H9 (cell line): ENCODE measurements at regions not wholly inside any gene's neighbourhood (a gene's known extent, or its start where the extent isn't known, plus 50 kb on each side); places are given as distances from the start of the nearest gene placed in this dataset.

Experiments used
- DNase-seq: peaks from one replicate; pipeline ENCODE4 v3.0.0-alpha.2; 2017
- H2AFZ ChIP-seq: one replicate; pipeline ENCODE4 v1.6.1; 2013; ENCODE audit warnings: mild to moderate bottlenecking, low read length, control low read depth, moderate library complexity
- H2AK5ac ChIP-seq: 2 replicates; pipeline ENCODE4 v1.6.1; 2013; ENCODE audit warnings: low read length, control low read depth, mixed read lengths; ENCODE audit not compliant: insufficient read length
- H2BK120ac ChIP-seq: one replicate; pipeline ENCODE4 v1.6.1; 2013; ENCODE audit warnings: low read depth, mild to moderate bottlenecking, low read length, control low read depth, inconsistent platforms; ENCODE audit not compliant: poor library complexity, severe bottlenecking
- H2BK12ac ChIP-seq: 2 replicates; pipeline ENCODE4 v1.6.1; 2013; ENCODE audit warnings: low read length, control low read depth, mixed read lengths, low read depth; ENCODE audit not compliant: insufficient read length
- H2BK15ac ChIP-seq: 2 replicates; pipeline ENCODE4 v1.6.1; 2013; ENCODE audit warnings: low read depth, low read length, control low read depth
- H2BK20ac ChIP-seq: one replicate; pipeline ENCODE4 v1.6.1; 2013; ENCODE audit warnings: low read depth, mild to moderate bottlenecking, low read length, control low read depth, inconsistent platforms; ENCODE audit not compliant: poor library complexity, severe bottlenecking
- H2BK5ac ChIP-seq: 2 replicates; pipeline ENCODE4 v1.6.1; 2013; ENCODE audit warnings: low read length, control low read depth, mixed read lengths; ENCODE audit not compliant: insufficient read length
- H3K14ac ChIP-seq: 2 replicates; pipeline ENCODE4 v1.6.1; 2013; ENCODE audit warnings: low read length, control low read depth; ENCODE audit not compliant: insufficient read depth
- H3K18ac ChIP-seq: 2 replicates; pipeline ENCODE4 v1.6.1; 2013; ENCODE audit warnings: low read depth, mild to moderate bottlenecking, mixed read lengths, low read length, control low read depth; ENCODE audit not compliant: insufficient read length
- H3K23ac ChIP-seq: 2 replicates; pipeline ENCODE4 v1.6.1; 2013; ENCODE audit warnings: low read length, control low read depth, mixed read lengths, low read depth; ENCODE audit not compliant: insufficient read length
- H3K23me2 ChIP-seq: 2 replicates; pipeline ENCODE4 v1.6.1; 2013; ENCODE audit warnings: low read depth, mild to moderate bottlenecking, mixed read lengths, low read length, control low read depth; ENCODE audit not compliant: insufficient read length, poor library complexity, severe bottlenecking
- H3K27ac ChIP-seq: 2 replicates; pipeline ENCODE4 v1.5.1; 2013; ENCODE audit warnings: low read length, control low read depth, mixed read lengths, low read depth; ENCODE audit not compliant: insufficient read length
- H3K27me3 ChIP-seq: 2 replicates; pipeline ENCODE4 v1.6.1; 2013; ENCODE audit warnings: low read length, control low read depth, inconsistent platforms; ENCODE audit not compliant: insufficient read depth
- H3K4ac ChIP-seq: 2 replicates; pipeline ENCODE4 v1.6.1; 2013; ENCODE audit warnings: low read depth, mild to moderate bottlenecking, control low read depth, inconsistent platforms, low read length, moderate library complexity
- H3K4me1 ChIP-seq: 2 replicates; pipeline ENCODE4 v1.6.1; 2013; ENCODE audit warnings: low read length, control low read depth, inconsistent platforms; ENCODE audit not compliant: insufficient read depth
- H3K4me2 ChIP-seq: 2 replicates; pipeline ENCODE4 v1.6.1; 2013; ENCODE audit warnings: low read length, control low read depth, mixed read lengths; ENCODE audit not compliant: insufficient read length, insufficient read depth
- H3K56ac ChIP-seq: 2 replicates; pipeline ENCODE4 v1.6.1; 2013; ENCODE audit warnings: low read depth, mild to moderate bottlenecking, mixed read lengths, low read length, control low read depth; ENCODE audit not compliant: insufficient read length
- H3K79me1 ChIP-seq: 2 replicates; pipeline ENCODE4 v1.6.1; 2013; ENCODE audit warnings: low read depth, mild to moderate bottlenecking, moderate library complexity, low read length, control low read depth, inconsistent platforms; ENCODE audit not compliant: insufficient read depth, poor library complexity, severe bottlenecking
- H3K79me2 ChIP-seq: 2 replicates; pipeline ENCODE4 v1.6.1; 2013; ENCODE audit warnings: low read length, control low read depth, inconsistent platforms; ENCODE audit not compliant: insufficient read depth
- H3K9ac ChIP-seq: 2 replicates; pipeline ENCODE4 v1.6.1; 2013; ENCODE audit warnings: low read length, control low read depth, mixed read lengths; ENCODE audit not compliant: insufficient read length; ENCODE audit errors: extremely low read depth
- H3K9me3 ChIP-seq: one replicate; pipeline ENCODE4 v1.6.1; 2013; ENCODE audit warnings: low read depth, low read length, inconsistent platforms; ENCODE audit not compliant: control insufficient read depth
- H3T11ph ChIP-seq: one replicate; pipeline ENCODE4 v1.6.1; 2013; ENCODE audit warnings: mild to moderate bottlenecking, low read length, control low read depth, inconsistent platforms
- H4K20me1 ChIP-seq: one replicate; pipeline ENCODE4 v1.6.1; 2013; ENCODE audit not compliant: control insufficient read depth, insufficient read length, insufficient read depth
- H4K5ac ChIP-seq: 2 replicates; pipeline ENCODE4 v1.6.1; 2013; ENCODE audit warnings: low read depth, mild to moderate bottlenecking, mixed read lengths, low read length, control low read depth; ENCODE audit not compliant: insufficient read length
- H4K8ac ChIP-seq: replicated peaks from 2 replicates; pipeline ENCODE4 v1.6.1; 2013; ENCODE audit warnings: low read length, control low read depth, mixed read lengths, low read depth; ENCODE audit not compliant: insufficient read length
- H4K91ac ChIP-seq: 2 replicates; pipeline ENCODE4 v1.6.1; 2013; ENCODE audit warnings: low read depth, mild to moderate bottlenecking, moderate library complexity, mixed read lengths, low read length, control low read depth; ENCODE audit not compliant: insufficient read length
- H3K27ac Mint-ChIP-seq, 3 experiments: 2 replicates in 2 of 3; 3 replicates in 1 of 3; pipeline ENCODE4 v1.8.0; 2020 to 2021; ENCODE audit warnings: mixed read lengths in 3 of 3, mild to moderate bottlenecking in 1 of 3, moderate library complexity in 1 of 3
- H3K27me3 Mint-ChIP-seq: 2 replicates; pipeline ENCODE4 v1.8.0; 2021; ENCODE audit warnings: low read depth, mild to moderate bottlenecking, moderate library complexity, mixed read lengths
- H3K36me3 Mint-ChIP-seq, 3 experiments: 2 replicates in 2 of 3; 3 replicates in 1 of 3; pipeline ENCODE4 v1.8.0; 2020 to 2021; ENCODE audit warnings: low read depth in 3 of 3, mixed read lengths in 3 of 3; ENCODE audit not compliant: insufficient read depth in 1 of 3
- H3K4me1 Mint-ChIP-seq, 2 experiments: 2 replicates each; pipeline ENCODE4 v1.8.0; 2020; ENCODE audit warnings: mixed read lengths in 2 of 2
- H3K4me3 Mint-ChIP-seq, 2 experiments: 2 replicates in 1 of 2; 3 replicates in 1 of 2; pipeline ENCODE4 v1.8.0; 2020 to 2021; ENCODE audit warnings: mild to moderate bottlenecking in 2 of 2, mixed read lengths in 2 of 2, moderate library complexity in 1 of 2
- H3K9me3 Mint-ChIP-seq, 2 experiments: 2 replicates in 1 of 2; 3 replicates in 1 of 2; pipeline ENCODE4 v1.8.0; 2020; ENCODE audit warnings: mild to moderate bottlenecking in 2 of 2, mixed read lengths in 2 of 2, moderate library complexity in 1 of 2
- WGBS: extraction: QIAGEN DNeasy Blood & Tissue Kit; methylation state at CpG from one replicate; pipeline ENCODE4 v1.1.7; 2013; ENCODE audit warnings: missing lambda C conversion rate, low lambda C conversion rate, mixed read lengths; ENCODE audit not compliant: insufficient read length; ENCODE audit errors: extremely low coverage; 5-methylcytosine and 5-hydroxymethylcytosine counted together
- TF ChIP-seq, protein P1 (sequence below): fragments of 200-600 bp; sonication (generic); conservative IDR thresholded peaks from 3 replicates; pipeline ENCODE4 v1.8.0; 2021; ENCODE audit warnings: antibody characterized with exemption, mild to moderate bottlenecking

DNA sequence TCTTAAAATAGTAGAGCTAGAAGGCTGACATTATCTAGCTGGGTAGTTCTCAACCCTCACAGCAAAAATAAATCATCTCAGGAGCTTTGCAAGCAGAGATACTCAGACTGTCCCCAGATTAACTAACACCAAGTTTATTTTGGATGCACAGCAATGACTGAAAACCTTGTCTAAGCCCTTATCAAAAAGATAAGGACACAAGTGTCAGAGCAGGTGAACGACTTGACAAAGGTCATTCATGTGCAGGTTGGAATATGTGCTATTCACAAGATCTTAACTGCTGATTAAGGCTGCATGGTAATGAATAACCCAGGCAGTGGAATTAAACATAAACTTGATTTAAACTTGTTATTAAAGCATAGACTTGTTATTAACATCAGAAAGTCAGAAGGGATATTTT lies 246.6 kb downstream of the BTG1 start:
- Mint-ChIP-seq H3K9me3 (peaks cover 12 to 16% of the 10 kb centered on the region in 2 experiments), H3K4me3 (no peak overlapping the region), H3K4me1 (peaks cover 4 to 14% of the 10 kb centered on the region in 2 experiments; a peak in 3 of 4 replicates), H3K36me3 (peaks cover 5 to 24% (median 6%) of the 10 kb centered on the region in 3 experiments; a peak in 6 of 7 replicates), H3K27me3 (no peaks in the 10 kb centered on the region), H3K27ac (no peak overlapping the region; a peak in 1 of 7 replicates)
- Histone ChIP-seq H2BK20ac (no peak overlapping the region), H3K79me1 (no peaks in the 10 kb centered on the region), H4K91ac (no peak overlapping the region), H3K4me1 (no peaks in the 10 kb centered on the region; the same call in 1 of the 2 replicates), H3K4me2 (no peak overlapping the region), H2BK12ac (no peak overlapping the region), H2AFZ (no peak overlapping the region), H3K23ac (no peak overlapping the region), H3K4ac (no peak overlapping the region), H4K20me1 (no peaks in the 10 kb centered on the region), H3K56ac (no peak overlapping the region), H3K9ac (no peak overlapping the region), H3K27me3 (no peaks in the 10 kb centered on the region), H3K18ac (no peak overlapping the region), H4K8ac (no peak overlapping the region), H3K23me2 (no peaks in the 10 kb centered on the region), H2BK120ac (no peak overlapping the region), H3K79me2 (no peaks in the 10 kb centered on the region), H2BK5ac (no peak overlapping the region), H2BK15ac (no peak overlapping the region), H3K14ac (no peak overlapping the region), H3T11ph (no peak overlapping the region), H3K27ac (no peak overlapping the region), H2AK5ac (no peak overlapping the region), H4K5ac (no peak overlapping the region), H3K9me3 (no peaks in the 10 kb centered on the region)
- no peak for DNase-seq
- WGBS = no CpG with 5 or more reads among the region's 1 CpG
- TF ChIP-seq, protein P1, sequence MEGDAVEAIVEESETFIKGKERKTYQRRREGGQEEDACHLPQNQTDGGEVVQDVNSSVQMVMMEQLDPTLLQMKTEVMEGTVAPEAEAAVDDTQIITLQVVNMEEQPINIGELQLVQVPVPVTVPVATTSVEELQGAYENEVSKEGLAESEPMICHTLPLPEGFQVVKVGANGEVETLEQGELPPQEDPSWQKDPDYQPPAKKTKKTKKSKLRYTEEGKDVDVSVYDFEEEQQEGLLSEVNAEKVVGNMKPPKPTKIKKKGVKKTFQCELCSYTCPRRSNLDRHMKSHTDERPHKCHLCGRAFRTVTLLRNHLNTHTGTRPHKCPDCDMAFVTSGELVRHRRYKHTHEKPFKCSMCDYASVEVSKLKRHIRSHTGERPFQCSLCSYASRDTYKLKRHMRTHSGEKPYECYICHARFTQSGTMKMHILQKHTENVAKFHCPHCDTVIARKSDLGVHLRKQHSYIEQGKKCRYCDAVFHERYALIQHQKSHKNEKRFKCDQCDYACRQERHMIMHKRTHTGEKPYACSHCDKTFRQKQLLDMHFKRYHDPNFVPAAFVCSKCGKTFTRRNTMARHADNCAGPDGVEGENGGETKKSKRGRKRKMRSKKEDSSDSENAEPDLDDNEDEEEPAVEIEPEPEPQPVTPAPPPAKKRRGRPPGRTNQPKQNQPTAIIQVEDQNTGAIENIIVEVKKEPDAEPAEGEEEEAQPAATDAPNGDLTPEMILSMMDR = no peak
